ENCODE measurements at regions not wholly inside any gene's neighbourhood (a gene's known extent, or its start where the extent isn't known, plus 50 kb on each side); places are given as distances from the start of the nearest gene placed in this dataset.
A peak's percentile ranks its signal among the peaks of the same experiment; 100 is the strongest.

DNA sequence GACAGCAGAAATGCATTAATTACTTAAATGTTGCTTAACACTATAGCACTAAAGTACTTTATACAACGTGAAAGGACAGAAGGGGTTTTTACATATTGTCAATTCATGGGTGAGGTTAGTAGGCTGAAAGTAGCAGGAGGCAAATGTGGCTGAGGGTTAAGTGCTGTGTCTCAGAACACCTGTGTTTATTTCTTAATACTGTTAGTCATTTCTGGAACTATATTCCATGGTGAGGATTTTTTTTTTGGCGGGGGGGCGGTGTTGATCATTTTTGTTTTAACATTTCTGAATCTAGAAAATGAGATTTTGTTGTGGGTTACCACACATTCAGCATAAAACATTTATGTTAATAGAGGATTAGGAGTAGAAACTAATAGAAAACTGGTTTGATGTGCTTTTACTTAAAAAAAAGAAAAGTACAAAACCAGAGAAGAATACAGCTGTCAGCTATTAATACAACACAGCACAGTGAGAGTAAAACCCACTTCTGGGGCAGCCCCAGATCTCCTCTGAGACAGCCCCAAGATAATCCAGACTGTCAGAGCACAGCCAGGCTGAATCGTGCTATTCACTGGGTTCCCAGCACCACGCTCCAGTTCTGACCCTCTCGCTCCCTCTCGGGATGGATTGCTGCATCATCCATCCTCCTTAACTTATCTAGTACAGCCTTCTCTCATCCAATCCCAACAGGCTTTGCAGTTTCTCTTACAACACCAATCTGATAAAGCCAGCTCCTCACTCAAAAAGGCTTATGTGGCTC, 307.7 kb downstream of the TUSC7 start:
- peak overlapping the region; percentile 47 for H3K27ac ChIP-seq (ENCODE audit: low read length)
- H3K4me3 ChIP-seq (ENCODE audit: low read length), result peak overlapping the region; percentile 47
- H2AFZ ChIP-seq (ENCODE audit: low read depth, low read length), result no peak overlapping the region
- peaks cover 47% of the 10 kb centered on the region for H3K4me1 ChIP-seq (ENCODE audit: low read length)
- no peaks in the 10 kb centered on the region for H3K36me3 ChIP-seq (replicated peaks; ENCODE audit: low read depth, low read length)
- H3K9ac ChIP-seq (ENCODE audit: low read length), result no peak overlapping the region
- H3K9me3 ChIP-seq (ENCODE audit: insufficient read depth, low read length), result no peaks in the 10 kb centered on the region
- no peaks in the 10 kb centered on the region; the same call in 1 of the 2 replicates for H3K27me3 ChIP-seq (ENCODE audit: low read depth, low read length)
- H3K4me2 ChIP-seq (ENCODE audit: low read length), result peak overlapping the region; percentile 86
- no peaks in the 10 kb centered on the region for H4K20me1 ChIP-seq (ENCODE audit: insufficient read depth, low read length)
- no peaks in the 10 kb centered on the region for H3K79me2 ChIP-seq (ENCODE audit: low read length)
- no peak for TF ChIP-seq EZH2phosphoT487 (IDR thresholded peaks at IDR 0.05; ENCODE audit: low read depth)
- TF ChIP-seq, protein P1, sequence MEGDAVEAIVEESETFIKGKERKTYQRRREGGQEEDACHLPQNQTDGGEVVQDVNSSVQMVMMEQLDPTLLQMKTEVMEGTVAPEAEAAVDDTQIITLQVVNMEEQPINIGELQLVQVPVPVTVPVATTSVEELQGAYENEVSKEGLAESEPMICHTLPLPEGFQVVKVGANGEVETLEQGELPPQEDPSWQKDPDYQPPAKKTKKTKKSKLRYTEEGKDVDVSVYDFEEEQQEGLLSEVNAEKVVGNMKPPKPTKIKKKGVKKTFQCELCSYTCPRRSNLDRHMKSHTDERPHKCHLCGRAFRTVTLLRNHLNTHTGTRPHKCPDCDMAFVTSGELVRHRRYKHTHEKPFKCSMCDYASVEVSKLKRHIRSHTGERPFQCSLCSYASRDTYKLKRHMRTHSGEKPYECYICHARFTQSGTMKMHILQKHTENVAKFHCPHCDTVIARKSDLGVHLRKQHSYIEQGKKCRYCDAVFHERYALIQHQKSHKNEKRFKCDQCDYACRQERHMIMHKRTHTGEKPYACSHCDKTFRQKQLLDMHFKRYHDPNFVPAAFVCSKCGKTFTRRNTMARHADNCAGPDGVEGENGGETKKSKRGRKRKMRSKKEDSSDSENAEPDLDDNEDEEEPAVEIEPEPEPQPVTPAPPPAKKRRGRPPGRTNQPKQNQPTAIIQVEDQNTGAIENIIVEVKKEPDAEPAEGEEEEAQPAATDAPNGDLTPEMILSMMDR (IDR thresholded peaks at IDR 0.05; ENCODE audit: low read depth, low read length), result no peak

DNA sequence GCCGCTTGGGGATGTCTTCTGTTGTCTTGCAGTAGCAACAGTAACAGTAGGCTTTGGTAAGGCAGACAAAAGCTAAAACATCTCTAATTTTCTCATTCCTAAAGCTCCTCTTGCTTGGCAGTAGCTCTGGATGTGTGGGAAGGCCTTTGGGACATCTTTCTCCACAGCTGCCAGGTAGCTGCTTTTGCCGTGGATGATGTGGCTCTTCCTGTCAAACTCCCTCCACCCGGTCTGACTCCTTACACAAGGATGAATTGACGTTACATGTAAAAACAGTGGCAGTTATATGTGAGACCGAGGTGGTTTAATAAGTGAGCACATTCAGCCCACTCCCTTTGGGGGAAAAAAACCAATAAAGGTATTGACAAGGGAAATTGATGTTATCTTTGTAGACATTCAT, 309.1 kb downstream of the TUSC7 start:
- H3K4me1 ChIP-seq (ENCODE audit: low read length), result peaks cover 47% of the 10 kb centered on the region
- peak overlapping the region; percentile 86 for H3K4me2 ChIP-seq (ENCODE audit: low read length)
- H3K36me3 ChIP-seq (replicated peaks; ENCODE audit: low read depth, low read length), result no peaks in the 10 kb centered on the region
- peak overlapping the region; percentile 47 for H3K4me3 ChIP-seq (ENCODE audit: low read length)
- H3K27ac ChIP-seq (ENCODE audit: low read length), result no peak overlapping the region
- no peaks in the 10 kb centered on the region for H4K20me1 ChIP-seq (ENCODE audit: insufficient read depth, low read length)
- no peaks in the 10 kb centered on the region for H3K9me3 ChIP-seq (ENCODE audit: insufficient read depth, low read length)
- no peaks in the 10 kb centered on the region for H3K79me2 ChIP-seq (ENCODE audit: low read length)
- TF ChIP-seq, protein P1 (IDR thresholded peaks at IDR 0.05; ENCODE audit: low read depth, low read length), result no peak
- TF ChIP-seq EZH2phosphoT487 (IDR thresholded peaks at IDR 0.05; ENCODE audit: low read depth), result no peak
- H3K9ac ChIP-seq (ENCODE audit: low read length), result no peak overlapping the region
- peaks cover 3% of the 10 kb centered on the region for H3K27me3 ChIP-seq (ENCODE audit: low read depth, low read length)
- H2AFZ ChIP-seq (ENCODE audit: low read depth, low read length), result no peak overlapping the region

DNA sequence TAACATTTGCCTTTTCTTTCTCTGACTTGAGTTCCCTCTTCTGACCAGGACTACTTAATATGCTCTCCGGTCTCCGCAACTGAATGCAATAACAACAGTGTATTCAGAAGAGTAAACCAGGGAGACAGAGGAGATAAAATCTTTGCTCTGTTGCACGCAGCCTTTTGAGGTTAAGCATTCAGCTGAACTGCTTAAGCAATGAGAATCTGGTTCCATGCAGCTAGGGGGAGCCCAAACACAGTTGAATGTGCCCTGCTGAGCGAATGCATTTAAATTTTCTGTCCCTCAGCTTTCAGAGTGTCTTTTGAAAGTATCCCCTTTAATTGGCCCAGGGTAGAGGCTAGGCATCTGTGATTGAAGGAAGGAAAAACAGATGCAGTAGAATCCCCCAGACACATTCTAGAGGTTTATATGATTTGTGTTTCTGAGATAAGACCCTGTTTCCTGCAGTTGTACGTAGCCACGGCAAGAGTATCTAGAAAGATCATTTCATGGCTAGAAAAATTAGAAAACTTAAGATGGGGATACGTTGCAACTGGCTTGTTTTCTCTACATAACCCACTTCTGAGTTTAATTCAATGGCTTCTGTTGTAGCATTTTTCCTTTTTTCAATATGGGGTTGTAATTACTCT, 309.6 kb downstream of the TUSC7 start:
- H3K4me3 ChIP-seq (ENCODE audit: low read length), result peak overlapping the region; percentile 66
- H3K4me2 ChIP-seq (ENCODE audit: low read length), result peak overlapping the region; percentile 86

DNA sequence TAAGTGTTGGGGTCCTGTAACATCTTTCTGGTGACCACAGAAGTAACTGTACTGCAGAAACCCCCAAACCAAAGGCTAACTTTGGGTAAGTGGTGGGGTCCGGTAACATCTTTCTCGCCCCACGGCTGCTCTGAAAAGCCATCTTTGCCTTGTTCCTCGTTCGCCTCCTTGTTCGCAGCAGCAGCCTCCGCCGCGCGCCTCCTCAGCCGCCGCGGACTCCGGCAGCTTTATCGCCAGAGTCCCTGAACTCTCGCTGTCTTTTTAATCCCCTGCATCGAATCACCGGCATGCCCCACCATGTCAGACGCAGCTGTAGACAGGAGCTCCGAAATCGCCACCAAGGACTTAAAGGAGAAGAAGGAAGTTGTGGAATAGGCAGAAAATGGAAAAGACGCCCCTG, 316.8 kb downstream of the TUSC7 start:
- Histone ChIP-seq H3K27me3 (ENCODE audit: low read depth, low read length) (peaks cover 3% of the 10 kb centered on the region; the same call in 1 of the 2 replicates), H3K4me1 (ENCODE audit: low read length) (no peaks in the 10 kb centered on the region)
- TF ChIP-seq, protein P1 (IDR thresholded peaks at IDR 0.05; ENCODE audit: low read depth, low read length), result no peak
- no peak for TF ChIP-seq EZH2phosphoT487 (IDR thresholded peaks at IDR 0.05; ENCODE audit: low read depth)

More for the DNA sequence above, 309.6 kb downstream of the TUSC7 start:
- H3K4me1 ChIP-seq (ENCODE audit: low read length), result peaks cover 47% of the 10 kb centered on the region
- no peak overlapping the region for H3K27ac ChIP-seq (ENCODE audit: low read length)
- TF ChIP-seq, protein P1 (IDR thresholded peaks at IDR 0.05; ENCODE audit: low read depth, low read length), result peak; percentile 86
- TF ChIP-seq EZH2phosphoT487 (IDR thresholded peaks at IDR 0.05; ENCODE audit: low read depth), result no peak
- peak overlapping the region; percentile 49; the same call in 1 of the 2 replicates for H2AFZ ChIP-seq (ENCODE audit: low read depth, low read length)
- H3K27me3 ChIP-seq (ENCODE audit: low read depth, low read length), result peaks cover 3% of the 10 kb centered on the region
- H3K36me3 ChIP-seq (replicated peaks; ENCODE audit: low read depth, low read length), result no peaks in the 10 kb centered on the region
- no peaks in the 10 kb centered on the region for H3K79me2 ChIP-seq (ENCODE audit: low read length)
- H3K9me3 ChIP-seq (ENCODE audit: insufficient read depth, low read length), result no peaks in the 10 kb centered on the region
- H4K20me1 ChIP-seq (ENCODE audit: insufficient read depth, low read length), result no peaks in the 10 kb centered on the region
- H3K9ac ChIP-seq (ENCODE audit: low read length), result 0 out of 2 replicates have a peak overlapping the region, but pooled peaks have one; percentile 36

More for the DNA sequence above, 316.8 kb downstream of the TUSC7 start:
- H3K9me3 ChIP-seq (ENCODE audit: insufficient read depth, low read length), result no peaks in the 10 kb centered on the region
- no peaks in the 10 kb centered on the region for H3K79me2 ChIP-seq (ENCODE audit: low read length)
- H3K9ac ChIP-seq (ENCODE audit: low read length), result no peak overlapping the region
- no peak overlapping the region for H3K4me2 ChIP-seq (ENCODE audit: low read length)
- H4K20me1 ChIP-seq (ENCODE audit: insufficient read depth, low read length), result no peaks in the 10 kb centered on the region
- H3K27ac ChIP-seq (ENCODE audit: low read length), result no peak overlapping the region
- no peaks in the 10 kb centered on the region for H3K36me3 ChIP-seq (replicated peaks; ENCODE audit: low read depth, low read length)
- no peak overlapping the region for H2AFZ ChIP-seq (ENCODE audit: low read depth, low read length)
- no peak overlapping the region for H3K4me3 ChIP-seq (ENCODE audit: low read length)

Measured in OCI-LY3 (cell line).